PC-3 (cell line): ENCODE measurements at regions not wholly inside any gene's neighbourhood (a gene's known extent, or its start where the extent isn't known, plus 50 kb on each side); places are given as distances from the start of the nearest gene placed in this dataset.
"Not testable (repeated sequence)": the region's sequence is repeated elsewhere in the genome, so short reads cannot be mapped to it uniquely, and the experiment has no call there.

Source experiments
- EZH2 ChIP-seq: fragments of 300-600 bp; sonication (generic); IDR thresholded peaks from one replicate; pipeline ENCODE4 v1.6.1; 2017; ENCODE audit warnings: antibody characterized with exemption, mild to moderate bottlenecking, low read length; ENCODE audit not compliant: unreplicated experiment
- TF ChIP-seq, protein P1 (sequence below): fragments of 300-600 bp; sonication (generic); conservative IDR thresholded peaks from 2 replicates; pipeline ENCODE4 v1.5.1; 2017; ENCODE audit warnings: antibody characterized with exemption, low read depth, mild to moderate bottlenecking, low read length

DNA sequence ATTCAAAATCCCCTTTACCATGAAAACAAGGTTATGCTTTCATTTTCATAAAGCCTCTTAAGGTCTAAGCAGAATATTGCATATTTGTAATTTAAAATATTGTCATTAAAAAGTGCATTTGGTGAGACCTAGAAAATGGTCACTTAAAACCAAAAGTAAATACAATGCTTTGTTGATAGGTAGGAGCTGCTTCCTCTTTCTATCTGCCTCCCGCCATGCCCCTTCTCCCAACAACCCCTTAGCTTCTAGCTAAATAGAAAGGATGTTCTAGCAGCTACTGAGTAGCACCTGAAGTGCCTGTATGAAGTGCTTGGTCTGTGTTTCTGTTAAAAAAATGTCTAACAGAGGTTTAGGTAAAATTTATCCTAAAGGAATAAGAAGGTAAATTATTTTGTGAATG is 128.8 kb downstream of the SPATA31A1 start:
- TF ChIP-seq, protein P1, sequence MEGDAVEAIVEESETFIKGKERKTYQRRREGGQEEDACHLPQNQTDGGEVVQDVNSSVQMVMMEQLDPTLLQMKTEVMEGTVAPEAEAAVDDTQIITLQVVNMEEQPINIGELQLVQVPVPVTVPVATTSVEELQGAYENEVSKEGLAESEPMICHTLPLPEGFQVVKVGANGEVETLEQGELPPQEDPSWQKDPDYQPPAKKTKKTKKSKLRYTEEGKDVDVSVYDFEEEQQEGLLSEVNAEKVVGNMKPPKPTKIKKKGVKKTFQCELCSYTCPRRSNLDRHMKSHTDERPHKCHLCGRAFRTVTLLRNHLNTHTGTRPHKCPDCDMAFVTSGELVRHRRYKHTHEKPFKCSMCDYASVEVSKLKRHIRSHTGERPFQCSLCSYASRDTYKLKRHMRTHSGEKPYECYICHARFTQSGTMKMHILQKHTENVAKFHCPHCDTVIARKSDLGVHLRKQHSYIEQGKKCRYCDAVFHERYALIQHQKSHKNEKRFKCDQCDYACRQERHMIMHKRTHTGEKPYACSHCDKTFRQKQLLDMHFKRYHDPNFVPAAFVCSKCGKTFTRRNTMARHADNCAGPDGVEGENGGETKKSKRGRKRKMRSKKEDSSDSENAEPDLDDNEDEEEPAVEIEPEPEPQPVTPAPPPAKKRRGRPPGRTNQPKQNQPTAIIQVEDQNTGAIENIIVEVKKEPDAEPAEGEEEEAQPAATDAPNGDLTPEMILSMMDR, result not testable (repeated sequence)
- not testable (repeated sequence) for TF ChIP-seq EZH2
